ELF-1 (cell line): ENCODE measurements at regions not wholly inside any gene's neighbourhood (a gene's known extent, or its start where the extent isn't known, plus 50 kb on each side); places are given as distances from the start of the nearest gene placed in this dataset.

Experiments
- DNase-seq: peaks from one replicate; pipeline ENCODE4 v3.0.0-alpha.2; 2016; ENCODE audit warnings: low read depth, low spot score

DNA sequence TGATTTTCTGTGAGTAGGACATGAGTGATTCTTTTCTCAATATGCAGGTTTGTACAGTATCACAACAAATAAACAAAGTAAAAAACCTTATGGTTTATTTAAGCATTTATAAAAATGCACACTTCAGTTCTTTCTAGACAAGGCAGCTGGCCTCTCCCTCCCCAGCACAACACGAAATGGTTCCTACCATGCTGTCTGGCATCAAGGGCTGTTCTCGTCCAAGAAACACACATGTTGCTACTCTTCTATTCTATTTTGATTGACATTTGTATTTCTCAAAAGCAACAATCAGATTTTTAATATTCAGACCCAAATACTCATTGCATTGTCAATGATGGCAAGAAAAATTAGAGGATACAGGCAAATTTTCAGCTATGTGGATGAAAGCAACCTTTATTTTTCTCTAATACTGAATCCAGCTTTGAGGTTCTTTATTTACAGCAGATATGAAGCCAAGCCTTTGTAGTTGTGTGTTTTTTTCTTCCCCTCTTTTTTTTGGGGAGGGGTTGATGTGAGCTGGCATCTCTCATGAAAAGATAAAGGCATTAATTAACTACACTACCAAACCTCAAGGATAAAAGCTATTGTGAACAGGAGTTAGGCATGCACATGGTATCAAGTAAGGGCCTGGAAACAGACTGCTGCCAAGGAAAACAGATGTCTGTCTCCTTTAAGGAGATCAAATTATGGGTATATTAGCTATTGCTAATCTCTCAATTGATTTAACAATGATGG is 96.4 kb upstream of the PREP start:
- DNase-seq, result no peak

DNA sequence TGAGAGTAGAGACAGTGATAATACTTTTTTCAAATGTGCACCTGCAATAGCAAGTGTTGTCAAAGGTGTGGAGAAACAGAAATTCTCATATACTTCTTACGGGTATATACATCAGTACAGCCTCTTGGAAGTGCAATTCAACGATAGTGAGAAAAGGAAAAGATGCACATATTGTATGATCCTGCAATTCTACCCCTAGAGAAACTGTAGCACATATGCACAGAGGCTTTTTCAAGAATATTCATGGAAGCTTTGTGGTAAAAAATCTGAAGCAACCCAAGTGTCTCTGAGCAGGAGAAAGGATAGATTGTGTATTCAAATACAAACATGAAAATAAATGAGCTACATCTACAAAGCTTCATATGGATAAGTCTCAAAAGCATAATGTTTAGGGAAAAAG is 94.7 kb upstream of the PREP start:
- DNase-seq, result no peak

GRCh38 chr6:105495515-105495914 is 92.6 kb upstream of the PREP start:
- no peak for DNase-seq

- DNase-seq, result no peak
Measured at GRCh38 chr6:105494688-105495087, 91.8 kb upstream of the PREP start.

GRCh38 chr6:105493736-105494135 is 90.9 kb upstream of the PREP start:
- no peak for DNase-seq

DNA sequence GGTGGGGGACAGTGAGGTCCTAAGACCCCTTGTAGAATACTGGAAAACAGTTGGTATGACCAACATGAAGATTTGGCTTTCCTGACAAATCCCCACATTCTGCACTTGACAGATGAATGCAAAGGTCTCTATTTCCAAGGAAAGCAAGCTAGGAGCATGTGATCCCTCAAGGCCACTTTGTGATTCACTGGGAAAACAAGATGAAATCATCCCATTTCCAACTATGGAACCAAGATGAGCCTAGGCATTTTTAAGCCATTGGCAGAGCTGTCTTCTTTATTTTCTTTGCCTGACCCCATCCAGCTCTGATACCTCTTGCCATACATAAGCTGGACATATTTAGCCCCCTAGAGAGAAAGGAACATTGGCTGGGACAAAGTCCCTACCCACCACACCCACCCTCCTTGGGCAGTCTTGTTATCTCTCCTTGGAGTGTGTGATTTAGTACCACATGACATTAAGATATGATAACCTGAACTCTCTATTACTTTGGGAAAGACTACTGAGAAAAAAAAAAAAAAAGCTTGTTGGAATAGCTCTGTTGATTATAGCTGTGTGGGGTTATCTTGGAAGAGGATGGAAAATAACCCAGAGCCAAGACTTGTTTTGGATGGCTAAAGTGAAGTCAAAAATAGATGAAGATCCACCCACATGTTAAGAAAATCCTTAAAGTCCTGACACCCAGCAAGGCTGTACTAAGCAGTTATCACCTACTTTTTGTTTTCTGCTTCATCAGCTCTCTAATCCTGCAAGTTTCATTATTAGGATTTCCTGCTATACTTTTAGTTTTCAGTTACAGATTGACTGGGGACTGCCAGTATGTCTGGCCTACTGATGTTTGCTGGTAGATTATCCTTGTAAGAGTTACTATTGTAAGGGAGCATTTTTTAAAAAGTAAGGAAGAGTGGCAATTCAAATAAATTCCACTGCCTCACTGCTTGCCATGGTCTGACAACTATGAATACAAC is 90.1 kb upstream of the PREP start:
- DNase-seq, result no peak

DNA sequence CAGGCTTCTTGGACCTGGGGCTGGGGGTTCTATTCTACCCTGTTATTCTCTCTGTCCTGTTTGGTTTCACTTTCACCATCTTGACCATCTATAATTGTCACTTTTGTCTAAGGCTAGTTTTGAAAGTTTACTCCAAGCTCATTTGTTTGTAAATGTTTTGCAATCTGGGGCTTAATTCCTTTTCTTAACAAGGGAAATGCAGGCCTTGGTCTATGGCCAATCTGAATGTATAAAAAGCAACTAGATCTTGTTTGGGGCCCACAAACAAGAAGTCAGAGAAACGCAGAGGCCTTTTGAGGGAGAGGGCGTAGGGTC is 86.3 kb upstream of the PREP start:
- no peak for DNase-seq

GRCh38 chr6:105488516-105489215 is 85.8 kb upstream of the PREP start:
- no peak for DNase-seq

- DNase-seq, result no peak
Measured at GRCh38 chr6:105487040-105487790, 84.3 kb upstream of the PREP start.

- peak; percentile 20 for DNase-seq
Measured at GRCh38 chr6:105485456-105485855, 82.6 kb upstream of the PREP start.

GRCh38 chr6:105484238-105485161 is 81.6 kb upstream of the PREP start:
- DNase-seq, result no peak

DNA sequence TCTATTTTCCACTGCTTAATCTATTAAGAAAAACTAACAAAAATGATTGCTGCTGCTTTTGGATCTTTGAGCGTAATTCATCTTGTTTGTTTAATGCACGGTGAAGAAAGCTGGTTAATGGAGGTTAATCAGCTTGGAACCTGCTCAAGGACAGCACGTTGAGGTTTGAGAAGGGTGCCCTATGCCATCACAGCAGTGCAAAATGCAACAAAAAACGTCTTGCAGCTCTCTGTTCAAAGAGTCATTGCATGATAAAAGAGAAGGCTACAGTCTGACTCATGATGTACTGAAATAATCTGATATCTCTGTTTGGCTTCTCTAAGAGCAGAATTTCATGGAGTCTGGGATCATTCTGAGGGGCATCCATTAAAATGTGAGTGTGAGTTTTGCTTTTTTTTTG is 80.6 kb upstream of the PREP start:
- DNase-seq, result no peak

DNA sequence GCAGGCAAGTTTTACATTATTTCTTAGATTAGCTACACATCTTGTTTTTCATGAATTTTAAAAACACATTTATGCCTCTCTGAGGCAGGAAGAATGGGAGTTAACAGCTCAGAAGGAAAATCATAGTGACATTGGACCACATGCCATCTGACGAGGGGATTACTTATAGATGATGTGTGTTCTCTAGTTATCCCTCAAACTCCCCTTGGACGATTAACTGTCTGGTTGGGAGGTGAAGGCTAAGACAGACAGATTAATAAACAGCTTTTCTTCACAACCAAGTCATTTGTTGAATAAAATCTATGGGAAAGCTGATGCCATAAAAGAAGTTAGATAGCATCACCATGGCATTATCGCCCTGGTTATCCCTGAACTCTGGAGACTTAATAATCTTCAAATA is 80.0 kb upstream of the PREP start:
- no peak for DNase-seq

- DNase-seq, result no peak
Measured at GRCh38 chr6:105482227-105482844, 79.5 kb upstream of the PREP start.

DNA sequence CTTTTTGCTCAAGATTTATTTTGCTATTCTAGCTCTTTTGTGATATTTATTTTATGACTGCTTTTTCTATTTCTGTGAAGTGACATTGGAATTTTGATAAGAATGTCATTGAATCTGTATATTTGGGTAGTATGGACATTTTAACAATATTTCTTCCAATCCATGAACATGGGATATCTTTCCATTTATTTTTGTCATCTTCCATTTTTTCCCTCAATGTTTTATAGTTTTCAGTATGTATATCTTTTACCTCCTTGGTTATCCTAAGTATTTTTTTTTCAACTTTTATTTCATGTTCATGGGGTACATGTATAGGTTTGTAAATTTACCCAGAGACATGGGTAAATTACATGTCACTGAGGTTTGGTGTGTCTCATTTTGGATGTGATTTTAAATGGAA is 74.1 kb upstream of the PREP start:
- DNase-seq, result no peak

GRCh38 chr6:105474234-105474633 is 71.4 kb upstream of the PREP start:
- peak; percentile 34 for DNase-seq

- DNase-seq, result no peak
Measured at GRCh38 chr6:105469946-105470345, 67.1 kb upstream of the PREP start.

DNA sequence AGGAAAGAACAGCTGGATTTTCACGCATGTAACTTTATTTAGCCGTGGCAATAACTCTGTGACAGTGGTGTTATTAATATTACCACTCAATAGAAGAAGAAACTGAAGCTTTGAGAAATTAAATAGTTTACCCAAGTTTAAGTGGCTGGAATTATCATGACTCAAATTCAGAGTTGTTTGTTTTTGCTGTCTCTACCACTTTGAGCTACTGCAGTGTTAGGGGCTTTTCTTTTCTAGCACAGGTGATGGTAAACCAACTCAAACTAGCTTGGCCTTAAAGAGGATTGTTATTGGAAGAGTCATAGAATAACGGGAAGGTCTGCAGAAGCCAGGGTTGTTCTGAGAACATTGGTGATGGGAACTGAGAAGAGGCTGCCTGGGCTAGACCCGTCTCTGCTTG is 66.0 kb upstream of the PREP start:
- no peak for DNase-seq

GRCh38 chr6:105460860-105461259 is 58.0 kb upstream of the PREP start:
- DNase-seq, result no peak

DNA sequence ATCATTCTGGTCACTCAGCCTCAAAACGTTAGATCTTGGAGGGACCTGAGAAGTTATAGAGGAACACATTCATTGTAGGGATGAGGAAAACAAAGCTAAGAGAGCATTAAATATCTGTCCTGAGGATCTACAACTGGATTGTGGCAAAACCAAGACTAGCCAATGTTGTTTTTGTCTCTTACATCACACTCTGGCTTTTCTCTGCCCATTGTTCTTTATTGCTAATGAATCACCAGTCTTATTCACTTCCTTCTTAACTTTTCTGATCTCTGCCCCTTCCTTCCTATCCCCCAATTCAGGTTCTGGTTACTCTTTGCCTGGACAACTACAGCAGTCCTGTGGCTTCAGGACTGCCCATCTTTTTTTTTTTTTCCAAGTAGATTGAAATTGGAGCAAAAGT is 57.0 kb upstream of the PREP start:
- DNase-seq, result no peak
